ENCODE measurements at regions not wholly inside any gene's neighbourhood (a gene's known extent, or its start where the extent isn't known, plus 50 kb on each side); places are given as distances from the start of the nearest gene placed in this dataset.

DNA sequence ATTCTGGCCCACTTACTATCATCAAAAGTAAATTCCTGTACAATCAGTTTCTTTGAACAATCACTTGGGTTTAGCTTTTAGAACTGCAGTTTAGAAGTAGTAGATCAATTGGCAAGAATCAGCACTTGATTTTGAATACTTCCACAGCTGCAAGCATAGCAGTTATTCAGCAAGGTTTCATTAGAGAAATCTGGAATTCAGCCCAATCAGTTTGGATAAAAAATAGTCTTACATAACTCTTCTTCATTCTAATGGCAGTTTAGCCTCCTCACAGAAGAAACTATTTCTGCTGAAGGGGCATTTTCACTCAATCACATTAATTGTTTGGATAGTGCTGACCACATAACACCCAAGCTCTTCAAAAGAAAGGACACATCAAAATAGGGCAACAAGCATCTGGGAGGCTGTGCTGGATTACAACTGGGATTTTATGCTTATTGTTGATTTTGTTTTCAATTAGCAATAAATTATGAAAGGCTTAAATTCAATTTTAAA is 336.2 kb upstream of the PDE4D start:
- no peaks in the 10 kb centered on the region for H3K79me2 ChIP-seq (ENCODE audit: control insufficient read depth, insufficient read depth, low read length)
- H3K4me1 ChIP-seq (ENCODE audit: control insufficient read depth, extremely low read depth, insufficient read depth, low read length) = no peaks in the 10 kb centered on the region
- no peak overlapping the region for H3K27ac ChIP-seq (ENCODE audit: insufficient read depth, low read length)
- H3K9me3 ChIP-seq (ENCODE audit: control insufficient read depth, insufficient read depth, low read depth, low read length) = no peaks in the 10 kb centered on the region
- no peak overlapping the region for H3K4me3 ChIP-seq (replicated peaks in 1 of 4; ENCODE audit: control extremely low read depth in 1 of 4, insufficient read depth in 1 of 4, low read depth in 3 of 4, low read length in 4 of 4)
- H3K4me2 ChIP-seq (ENCODE audit: extremely low read depth, insufficient read depth, low read length) = no peak overlapping the region
- H4K20me1 ChIP-seq (ENCODE audit: control insufficient read depth, extremely low read depth, insufficient read depth, low read length) = no peaks in the 10 kb centered on the region
- no peak overlapping the region for H2AFZ ChIP-seq (ENCODE audit: low read length)
- H3K27me3 ChIP-seq (ENCODE audit: control insufficient read depth, insufficient read depth, low read length) = no peaks in the 10 kb centered on the region
- H3K9ac ChIP-seq (ENCODE audit: insufficient read depth, low read length) = no peak overlapping the region
- no peaks in the 10 kb centered on the region for H3K36me3 ChIP-seq (ENCODE audit: control insufficient read depth, insufficient read depth, low read length)
- TF ChIP-seq EZH2 (IDR thresholded peaks at IDR 0.05; ENCODE audit: low read length, missing control alignments) = no peak
- TF ChIP-seq, protein P1, sequence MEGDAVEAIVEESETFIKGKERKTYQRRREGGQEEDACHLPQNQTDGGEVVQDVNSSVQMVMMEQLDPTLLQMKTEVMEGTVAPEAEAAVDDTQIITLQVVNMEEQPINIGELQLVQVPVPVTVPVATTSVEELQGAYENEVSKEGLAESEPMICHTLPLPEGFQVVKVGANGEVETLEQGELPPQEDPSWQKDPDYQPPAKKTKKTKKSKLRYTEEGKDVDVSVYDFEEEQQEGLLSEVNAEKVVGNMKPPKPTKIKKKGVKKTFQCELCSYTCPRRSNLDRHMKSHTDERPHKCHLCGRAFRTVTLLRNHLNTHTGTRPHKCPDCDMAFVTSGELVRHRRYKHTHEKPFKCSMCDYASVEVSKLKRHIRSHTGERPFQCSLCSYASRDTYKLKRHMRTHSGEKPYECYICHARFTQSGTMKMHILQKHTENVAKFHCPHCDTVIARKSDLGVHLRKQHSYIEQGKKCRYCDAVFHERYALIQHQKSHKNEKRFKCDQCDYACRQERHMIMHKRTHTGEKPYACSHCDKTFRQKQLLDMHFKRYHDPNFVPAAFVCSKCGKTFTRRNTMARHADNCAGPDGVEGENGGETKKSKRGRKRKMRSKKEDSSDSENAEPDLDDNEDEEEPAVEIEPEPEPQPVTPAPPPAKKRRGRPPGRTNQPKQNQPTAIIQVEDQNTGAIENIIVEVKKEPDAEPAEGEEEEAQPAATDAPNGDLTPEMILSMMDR (conservative IDR thresholded peaks at IDR 0.05 in 1 of 2, IDR thresholded peaks at IDR 0.05 in 1 of 2; ENCODE audit: low read depth in 1 of 2, low read length in 2 of 2) = no peak
- DNase-seq (ENCODE audit: low read depth in 2 of 2) = no peak

DNA sequence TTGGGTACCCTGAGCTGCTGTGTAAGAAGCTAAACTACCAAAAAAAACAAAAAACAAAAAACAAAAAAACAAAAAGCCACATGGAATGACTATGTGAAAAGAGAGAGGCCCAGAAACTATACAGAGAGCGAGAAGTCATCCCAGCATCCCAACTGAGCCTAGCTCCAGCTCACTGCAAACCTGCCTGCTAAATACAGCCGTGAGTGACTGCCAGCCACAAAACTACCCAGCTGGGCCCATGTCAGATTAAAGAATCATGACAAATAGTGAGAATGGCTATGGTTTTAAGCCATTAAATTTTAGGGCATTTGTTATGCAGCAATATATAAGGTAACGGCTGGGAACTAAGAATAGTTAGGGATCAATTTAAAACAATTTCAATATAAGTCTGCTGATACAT is 335.1 kb upstream of the PDE4D start:
- H3K79me2 ChIP-seq (ENCODE audit: control insufficient read depth, insufficient read depth, low read length) = no peaks in the 10 kb centered on the region
- H3K27ac ChIP-seq (ENCODE audit: insufficient read depth, low read length) = no peak overlapping the region
- H3K9ac ChIP-seq (ENCODE audit: insufficient read depth, low read length) = no peak overlapping the region
- H3K4me3 ChIP-seq (replicated peaks in 1 of 4; ENCODE audit: control extremely low read depth in 1 of 4, insufficient read depth in 1 of 4, low read depth in 3 of 4, low read length in 4 of 4) = no peak overlapping the region
- no peak for DNase-seq (ENCODE audit: low read depth in 2 of 2)
- no peaks in the 10 kb centered on the region for H3K36me3 ChIP-seq (ENCODE audit: control insufficient read depth, insufficient read depth, low read length)
- H3K9me3 ChIP-seq (ENCODE audit: control insufficient read depth, insufficient read depth, low read depth, low read length) = no peaks in the 10 kb centered on the region
- TF ChIP-seq, protein P1 (conservative IDR thresholded peaks at IDR 0.05 in 1 of 2, IDR thresholded peaks at IDR 0.05 in 1 of 2; ENCODE audit: low read depth in 1 of 2, low read length in 2 of 2) = no peak
- TF ChIP-seq EZH2 (IDR thresholded peaks at IDR 0.05; ENCODE audit: low read length, missing control alignments) = no peak
- H4K20me1 ChIP-seq (ENCODE audit: control insufficient read depth, extremely low read depth, insufficient read depth, low read length) = no peaks in the 10 kb centered on the region
- no peak overlapping the region for H3K4me2 ChIP-seq (ENCODE audit: extremely low read depth, insufficient read depth, low read length)
- H3K27me3 ChIP-seq (ENCODE audit: control insufficient read depth, insufficient read depth, low read length) = no peaks in the 10 kb centered on the region
- no peak overlapping the region for H2AFZ ChIP-seq (ENCODE audit: low read length)
- no peaks in the 10 kb centered on the region for H3K4me1 ChIP-seq (ENCODE audit: control insufficient read depth, extremely low read depth, insufficient read depth, low read length)

DNA sequence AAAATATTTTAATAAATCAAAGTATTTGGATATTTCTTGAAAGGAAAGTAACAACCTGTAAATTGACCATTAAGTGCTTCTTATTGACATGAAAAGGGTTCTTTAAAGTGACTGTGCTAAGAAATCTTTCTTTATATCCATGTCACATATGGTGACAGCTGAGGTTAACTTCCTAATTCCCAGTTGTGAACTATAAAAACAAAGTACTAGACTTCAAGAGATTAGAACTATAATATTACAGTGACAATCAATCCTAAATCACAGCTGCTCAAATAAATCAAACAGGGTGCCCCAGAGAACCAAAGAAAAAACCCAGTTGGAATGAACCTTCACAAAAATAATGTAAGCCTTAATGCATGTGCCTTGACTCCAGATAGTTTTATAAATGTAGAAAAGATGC is 332.6 kb upstream of the PDE4D start:
- TF ChIP-seq, protein P1 (conservative IDR thresholded peaks at IDR 0.05 in 1 of 2, IDR thresholded peaks at IDR 0.05 in 1 of 2; ENCODE audit: low read depth in 1 of 2, low read length in 2 of 2) = no peak
- TF ChIP-seq EZH2 (IDR thresholded peaks at IDR 0.05; ENCODE audit: low read length, missing control alignments) = no peak
- no peaks in the 10 kb centered on the region for H3K27me3 ChIP-seq (ENCODE audit: control insufficient read depth, insufficient read depth, low read length)

More for the DNA sequence above, 332.6 kb upstream of the PDE4D start:
- Histone ChIP-seq H3K4me3 (replicated peaks in 1 of 4; ENCODE audit: control extremely low read depth in 1 of 4, insufficient read depth in 1 of 4, low read depth in 3 of 4, low read length in 4 of 4) (no peak overlapping the region), H3K9ac (ENCODE audit: insufficient read depth, low read length) (no peak overlapping the region), H3K79me2 (ENCODE audit: control insufficient read depth, insufficient read depth, low read length) (no peaks in the 10 kb centered on the region), H3K9me3 (ENCODE audit: control insufficient read depth, insufficient read depth, low read depth, low read length) (no peaks in the 10 kb centered on the region), H3K27ac (ENCODE audit: insufficient read depth, low read length) (no peak overlapping the region), H3K36me3 (ENCODE audit: control insufficient read depth, insufficient read depth, low read length) (no peaks in the 10 kb centered on the region), H4K20me1 (ENCODE audit: control insufficient read depth, extremely low read depth, insufficient read depth, low read length) (no peaks in the 10 kb centered on the region), H2AFZ (ENCODE audit: low read length) (no peak overlapping the region), H3K4me1 (ENCODE audit: control insufficient read depth, extremely low read depth, insufficient read depth, low read length) (no peaks in the 10 kb centered on the region), H3K4me2 (ENCODE audit: extremely low read depth, insufficient read depth, low read length) (no peak overlapping the region)
- no peak for DNase-seq (ENCODE audit: low read depth in 2 of 2)
